Activated CD4-positive, CD25-positive, alpha-beta regulatory T cell treated with anti-CD3 and anti-CD28 coated beads, Interleukin-2, amount 50 U/mL, for 16 hours (primary cell): ENCODE measurements at regions not wholly inside any gene's neighbourhood (a gene's known extent, or its start where the extent isn't known, plus 50 kb on each side); places are given as distances from the start of the nearest gene placed in this dataset.

ENCODE experiments used
- DNase-seq: peaks from one replicate; pipeline ENCODE4 v3.0.0-alpha.2; 2020; ENCODE audit warnings: low read depth, low spot score

DNA sequence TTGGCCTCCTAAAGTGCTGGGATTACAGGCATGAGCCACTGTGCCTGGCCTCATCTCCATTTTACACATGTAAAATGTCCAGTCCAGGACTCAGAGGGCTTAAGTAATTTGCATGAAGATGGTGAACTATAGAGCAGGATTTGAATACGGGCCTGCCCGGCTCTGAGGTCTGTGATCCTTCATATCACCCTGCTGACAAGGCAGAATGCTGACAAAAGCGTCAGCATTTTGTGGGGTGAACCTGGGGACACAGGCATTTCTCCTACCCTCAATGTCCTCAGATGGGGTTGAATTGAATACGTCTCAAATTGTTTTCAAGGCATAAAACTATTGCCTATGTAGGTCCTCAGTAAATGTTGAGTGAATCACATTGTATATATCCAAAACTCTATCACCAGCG, 57.2 kb upstream of the GATA6 start:
- DNase-seq: no peak

- no peak for DNase-seq
Observed at GRCh38 chr18:22113144-22113844, 56.1 kb upstream of the GATA6 start.

- no peak for DNase-seq
Observed at GRCh38 chr18:22114526-22115321, 54.7 kb upstream of the GATA6 start.

DNA sequence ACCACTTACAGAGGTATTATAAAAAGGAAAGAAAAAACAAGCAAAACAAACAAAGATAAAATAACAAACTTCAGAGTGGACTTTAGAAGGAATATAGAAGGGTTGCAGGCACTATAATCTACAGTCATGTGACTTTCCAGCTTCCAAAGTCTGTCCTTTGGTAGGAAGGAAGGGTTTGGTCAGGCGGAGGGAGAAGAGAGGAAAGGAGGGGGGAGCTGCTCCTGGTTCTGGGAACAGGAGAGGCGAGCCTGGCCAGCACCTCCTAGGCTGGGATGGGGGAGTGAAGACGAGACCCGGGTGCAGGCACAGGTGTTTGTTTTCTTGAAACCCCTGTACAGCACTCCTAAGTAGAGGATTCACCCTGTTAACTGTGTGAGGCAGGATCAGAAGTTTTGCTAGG, 53.8 kb upstream of the GATA6 start:
- no peak for DNase-seq
